ENCODE measurements at regions not wholly inside any gene's neighbourhood (a gene's known extent, or its start where the extent isn't known, plus 50 kb on each side); places are given as distances from the start of the nearest gene placed in this dataset.

DNA sequence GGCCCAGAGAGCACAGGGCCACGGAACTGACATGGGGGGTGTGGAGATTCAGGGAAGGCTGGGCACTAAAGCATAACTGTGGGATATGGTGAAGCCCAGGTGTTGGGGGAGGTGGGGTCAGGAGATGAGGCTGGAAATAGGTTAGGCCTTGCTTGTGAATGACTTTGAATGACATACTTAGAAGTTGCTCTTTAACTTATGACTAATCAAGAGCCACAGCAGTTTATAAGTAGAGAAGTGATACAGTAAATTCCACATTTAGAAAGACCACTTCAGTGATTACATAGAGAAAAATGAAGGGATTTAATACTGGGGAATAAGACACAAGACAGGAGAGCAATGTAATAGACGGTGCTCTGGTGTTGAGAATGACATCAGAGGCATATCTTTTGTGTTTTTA, 120.8 kb upstream of the SEC61G start:
- Histone ChIP-seq H3K9ac (ENCODE audit: low read depth, low read length) (no peak overlapping the region), H3K4me2 (ENCODE audit: insufficient read depth, low read length) (no peak overlapping the region), H3K4me3 (ENCODE audit: low read depth in 1 of 2, low read length in 2 of 2) (no peak overlapping the region), H3K4me1 (ENCODE audit: insufficient read depth, low read length) (no peaks in the 10 kb centered on the region), H3K36me3 (ENCODE audit: insufficient read depth, low read length) (no peaks in the 10 kb centered on the region), H3K27me3 (ENCODE audit: insufficient read depth, low read length, poor library complexity) (peaks cover 2% of the 10 kb centered on the region), H3K79me2 (ENCODE audit: insufficient read depth, low read length) (no peaks in the 10 kb centered on the region), H3K27ac (ENCODE audit: low read length) (no peak overlapping the region), H4K20me1 (ENCODE audit: insufficient read depth, low read length) (no peaks in the 10 kb centered on the region), H3K9me3 (ENCODE audit: insufficient read depth, low read length, severe bottlenecking) (no peaks in the 10 kb centered on the region), H2AFZ (ENCODE audit: low read depth, low read length) (no peak overlapping the region)
- DNase-seq: no peak
- ATAC-seq (ENCODE audit: insufficient read depth, low read depth): no peak
- TF ChIP-seq EZH2 (IDR thresholded peaks at IDR 0.05; ENCODE audit: borderline replicate concordance, low read depth, low read length, severe bottlenecking) (no peak), CTCF (IDR thresholded peaks at IDR 0.05; ENCODE audit: borderline replicate concordance, extremely low read depth, low read length, poor library complexity, severe bottlenecking) (no peak)

DNA sequence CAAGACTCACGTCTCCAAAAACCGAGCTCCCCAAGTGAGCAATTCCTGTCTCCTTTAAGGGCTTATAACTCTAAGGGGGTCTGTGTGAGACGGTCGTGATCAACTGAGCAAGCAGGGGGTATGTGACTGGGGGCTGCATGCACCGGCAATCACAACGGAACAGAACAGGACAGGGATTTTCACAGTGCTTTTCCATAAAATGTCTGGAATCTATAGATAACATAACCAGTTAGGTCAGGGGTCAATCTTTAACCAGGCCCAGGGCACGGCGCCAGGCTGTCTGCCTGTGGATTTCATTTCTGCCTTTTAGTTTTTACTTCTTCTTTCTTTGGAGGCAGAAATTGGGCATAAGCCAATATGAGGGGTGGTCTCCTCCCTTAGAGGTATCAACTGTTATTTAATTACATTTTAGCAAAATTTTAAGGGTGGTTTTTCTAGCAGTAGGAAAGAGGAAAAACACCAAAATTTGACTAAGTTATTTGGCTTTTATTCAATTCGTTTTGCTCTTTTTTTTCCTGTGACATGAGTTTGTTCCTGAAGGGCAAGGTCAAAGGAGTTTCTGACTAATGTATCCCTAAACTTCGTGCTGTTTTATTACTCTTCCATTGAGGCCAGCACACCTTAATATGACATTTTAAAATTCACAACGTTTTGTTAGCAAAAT, 121.4 kb upstream of the SEC61G start:
- H3K27ac ChIP-seq (ENCODE audit: low read length): no peak overlapping the region
- H3K9me3 ChIP-seq (ENCODE audit: insufficient read depth, low read length, severe bottlenecking): no peaks in the 10 kb centered on the region
- DNase-seq: no peak
- no peaks in the 10 kb centered on the region for H3K4me1 ChIP-seq (ENCODE audit: insufficient read depth, low read length)
- ATAC-seq (ENCODE audit: insufficient read depth, low read depth): no peak
- peaks cover 2% of the 10 kb centered on the region for H3K27me3 ChIP-seq (ENCODE audit: insufficient read depth, low read length, poor library complexity)
- no peak overlapping the region for H3K4me2 ChIP-seq (ENCODE audit: insufficient read depth, low read length)
- no peak overlapping the region for H3K4me3 ChIP-seq (ENCODE audit: low read depth in 1 of 2, low read length in 2 of 2)
- H4K20me1 ChIP-seq (ENCODE audit: insufficient read depth, low read length): no peaks in the 10 kb centered on the region
- no peak for TF ChIP-seq CTCF (IDR thresholded peaks at IDR 0.05; ENCODE audit: borderline replicate concordance, extremely low read depth, low read length, poor library complexity, severe bottlenecking)
- H3K36me3 ChIP-seq (ENCODE audit: insufficient read depth, low read length): no peaks in the 10 kb centered on the region
- H3K9ac ChIP-seq (ENCODE audit: low read depth, low read length): no peak overlapping the region
- H3K79me2 ChIP-seq (ENCODE audit: insufficient read depth, low read length): no peaks in the 10 kb centered on the region
- H2AFZ ChIP-seq (ENCODE audit: low read depth, low read length): no peak overlapping the region

DNA sequence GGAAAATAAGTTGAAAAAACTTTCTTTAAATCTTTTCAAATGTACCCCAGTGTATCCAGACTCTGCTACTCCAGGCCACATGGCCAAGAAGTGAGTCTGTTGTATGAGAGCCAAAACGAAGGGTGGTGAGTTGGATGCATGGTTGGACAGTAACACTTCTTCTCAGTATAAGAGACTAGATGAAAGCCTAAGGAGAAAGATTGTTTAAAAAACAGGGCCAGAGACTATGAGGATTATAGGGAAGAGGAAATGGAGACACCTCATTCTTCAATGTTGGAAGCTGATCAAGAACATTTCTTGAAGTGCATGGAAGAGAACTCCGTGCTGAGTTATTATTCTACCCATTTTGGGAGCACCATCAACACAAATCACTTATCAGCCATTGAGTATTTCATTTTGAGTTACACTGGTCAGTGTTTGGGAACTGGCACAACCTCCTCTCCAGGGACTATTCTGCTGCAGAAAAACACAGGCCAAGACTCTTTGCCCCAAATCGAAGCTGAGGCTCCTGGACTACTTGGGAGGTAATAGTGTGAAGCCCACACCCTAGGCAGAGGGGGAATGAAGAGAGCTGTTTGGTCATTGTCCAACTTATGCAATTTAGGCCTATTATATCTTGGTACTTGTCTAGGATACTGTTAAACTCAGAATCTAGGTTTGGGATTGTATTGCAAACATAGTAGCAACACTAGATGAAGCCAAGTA, 123.0 kb upstream of the SEC61G start:
- DNase-seq (no peak), ATAC-seq (ENCODE audit: insufficient read depth, low read depth) (no peak)
- H3K4me3 ChIP-seq (ENCODE audit: low read depth in 1 of 2, low read length in 2 of 2): no peak overlapping the region
- no peak for TF ChIP-seq EZH2 (IDR thresholded peaks at IDR 0.05; ENCODE audit: borderline replicate concordance, low read depth, low read length, severe bottlenecking)
- no peak for TF ChIP-seq CTCF (IDR thresholded peaks at IDR 0.05; ENCODE audit: borderline replicate concordance, extremely low read depth, low read length, poor library complexity, severe bottlenecking)
- H3K4me1 ChIP-seq (ENCODE audit: insufficient read depth, low read length): no peaks in the 10 kb centered on the region
- peaks cover 2% of the 10 kb centered on the region for H3K27me3 ChIP-seq (ENCODE audit: insufficient read depth, low read length, poor library complexity)
- no peaks in the 10 kb centered on the region for H3K36me3 ChIP-seq (ENCODE audit: insufficient read depth, low read length)
- no peaks in the 10 kb centered on the region for H3K9me3 ChIP-seq (ENCODE audit: insufficient read depth, low read length, severe bottlenecking)
- H3K9ac ChIP-seq (ENCODE audit: low read depth, low read length): no peak overlapping the region
- H3K79me2 ChIP-seq (ENCODE audit: insufficient read depth, low read length): no peaks in the 10 kb centered on the region
- H3K27ac ChIP-seq (ENCODE audit: low read length): no peak overlapping the region
- no peak overlapping the region for H3K4me2 ChIP-seq (ENCODE audit: insufficient read depth, low read length)
- no peaks in the 10 kb centered on the region for H4K20me1 ChIP-seq (ENCODE audit: insufficient read depth, low read length)
- H2AFZ ChIP-seq (ENCODE audit: low read depth, low read length): no peak overlapping the region
